ENCODE measurements at regions not wholly inside any gene's neighbourhood (a gene's known extent, or its start where the extent isn't known, plus 50 kb on each side); places are given as distances from the start of the nearest gene placed in this dataset.

- Histone ChIP-seq H3K9me1 (ENCODE audit: insufficient read depth, low read length) (no peaks in the 10 kb centered on the region), H3K18ac (ENCODE audit: low read depth, low read length) (no peak overlapping the region), H2BK5ac (ENCODE audit: low read depth, low read length, poor library complexity, severe bottlenecking) (no peak overlapping the region), H3K4ac (ENCODE audit: low read depth, low read length) (no peak overlapping the region), H2BK120ac (ENCODE audit: low read depth, low read length) (no peak overlapping the region), H3K4me2 (ENCODE audit: low read depth, low read length) (no peak overlapping the region), H3K27me3 (ENCODE audit: control insufficient read depth, insufficient read depth, low read length) (no peaks in the 10 kb centered on the region), H4K5ac (ENCODE audit: low read depth, low read length) (no peak overlapping the region), H3K56ac (ENCODE audit: extremely low read depth, insufficient read depth, low read length) (no peak overlapping the region), H3K79me1 (ENCODE audit: low read depth in 1 of 2, low read length in 2 of 2) (no peaks in the 10 kb centered on the region), H2AK9ac (replicated peaks; ENCODE audit: low read depth, low read length, poor library complexity) (no peak overlapping the region), H3K14ac (replicated peaks; ENCODE audit: low read depth, low read length) (no peak overlapping the region), H2BK15ac (ENCODE audit: low read depth, low read length) (no peak overlapping the region), H4K8ac (ENCODE audit: low read depth in 2 of 2, low read length in 2 of 2) (no peak overlapping the region), H2BK20ac (ENCODE audit: low read depth, low read length) (no peak overlapping the region), H3K4me3 (ENCODE audit: insufficient read depth, low read depth, low read length) (no peak overlapping the region), H3K27ac (ENCODE audit: insufficient read depth, low read length) (no peak overlapping the region), H3K4me1 (ENCODE audit: control insufficient read depth, insufficient read depth, low read length) (no peaks in the 10 kb centered on the region), H3K9me3 (ENCODE audit: control insufficient read depth, insufficient read depth, low read length) (0 out of 2 replicates have a peak, but pooled peaks cover 2% of the 10 kb centered on the region), H2AK5ac (ENCODE audit: low read depth, low read length) (no peak overlapping the region), H3K23ac (ENCODE audit: low read depth, low read length) (no peak overlapping the region), H4K91ac (ENCODE audit: insufficient read depth, low read depth, low read length) (no peak overlapping the region), H2AFZ (replicated peaks; ENCODE audit: low read length, poor library complexity) (no peak overlapping the region), H3K36me3 (ENCODE audit: control insufficient read depth, insufficient read depth, low read length) (no peaks in the 10 kb centered on the region), H4K20me1 (ENCODE audit: insufficient read depth, low read length) (no peaks in the 10 kb centered on the region), H3K9ac (ENCODE audit: low read depth, low read length) (no peak overlapping the region)
- POLR2A ChIA-PET (ENCODE audit: unreplicated experiment) = no interaction called here
- in situ Hi-C loops (cut with MboI; ENCODE audit: low sequenced_read_pairs) = no loop called here
- CTCF ChIA-PET = no interaction called here
- WGBS, 2 experiments (ENCODE audit: extremely low coverage in 2 of 2, insufficient read length in 1 of 2) = no CpG with 5 or more reads among the region's 2 CpGs
- no peak for TF ChIP-seq MAFK (IDR thresholded peaks at IDR 0.05; ENCODE audit: low read depth, low read length)
- TF ChIP-seq POLR2A (IDR thresholded peaks at IDR 0.05; ENCODE audit: low read depth, low read length) = no peak
- ATAC-seq (ENCODE audit: low read depth) (no peak), DNase-seq (no peak)
- no TSS peak for BruUV-seq (replicated peaks)
- intact Hi-C loops (cut with micrococcal nuclease) = no loop called here
- dilution Hi-C loops (cut with HindIII; ENCODE audit: low sequenced_read_pairs, unreplicated experiment) = no loop called here
These were observed 382.6 kb upstream of the CDH20 start for GRCh38 chr18:60950634-60951033.

Measured in IMR-90 (cell line).